ENCODE measurements at regions not wholly inside any gene's neighbourhood (a gene's known extent, or its start where the extent isn't known, plus 50 kb on each side); places are given as distances from the start of the nearest gene placed in this dataset.
A peak's percentile ranks its signal among the peaks of the same experiment; 100 is the strongest.

- Mint-ChIP-seq H3K9me3 (ENCODE audit: low read depth) (no peaks in the 10 kb centered on the region), H3K27me3 (peaks cover 6% of the 10 kb centered on the region), H3K4me1 (ENCODE audit: low read depth) (peaks cover 3% of the 10 kb centered on the region), H3K4me3 (ENCODE audit: low read depth) (no peak overlapping the region), H3K27ac (no peak overlapping the region), H3K36me3 (ENCODE audit: insufficient read depth) (no peaks in the 10 kb centered on the region)
- no peak for TF ChIP-seq CTCF (IDR thresholded peaks at IDR 0.05; ENCODE audit: unreplicated experiment)
- DNase-seq (ENCODE audit: low spot score, unreplicated experiment), result no peak
Observed at GRCh38 chr9:16238623-16239138, 631.8 kb downstream of the BNC2 start.

GRCh38 chr9:16241231-16241630 lies 629.2 kb downstream of the BNC2 start:
- Mint-ChIP-seq H3K27me3 (no peaks in the 10 kb centered on the region), H3K4me1 (ENCODE audit: low read depth) (peaks cover 11% of the 10 kb centered on the region)

GRCh38 chr9:16243798-16244197 lies 626.7 kb downstream of the BNC2 start:
- no peak for TF ChIP-seq CTCF (IDR thresholded peaks at IDR 0.05; ENCODE audit: unreplicated experiment)
- no peak for DNase-seq (ENCODE audit: low spot score, unreplicated experiment)
- Mint-ChIP-seq H3K4me1 (ENCODE audit: low read depth) (peaks cover 11% of the 10 kb centered on the region), H3K36me3 (ENCODE audit: insufficient read depth) (no peaks in the 10 kb centered on the region), H3K9me3 (ENCODE audit: low read depth) (no peaks in the 10 kb centered on the region), H3K27me3 (no peaks in the 10 kb centered on the region), H3K27ac (peak overlapping the region; percentile 83), H3K4me3 (ENCODE audit: low read depth) (no peak overlapping the region)

More at GRCh38 chr9:16241231-16241630, 629.2 kb downstream of the BNC2 start:
- no peak overlapping the region for H3K27ac Mint-ChIP-seq
- H3K9me3 Mint-ChIP-seq (ENCODE audit: low read depth), result no peaks in the 10 kb centered on the region
- no peak for DNase-seq (ENCODE audit: low spot score, unreplicated experiment)
- no peak for TF ChIP-seq CTCF (IDR thresholded peaks at IDR 0.05; ENCODE audit: unreplicated experiment)
- H3K4me3 Mint-ChIP-seq (ENCODE audit: low read depth), result no peak overlapping the region
- no peaks in the 10 kb centered on the region for H3K36me3 Mint-ChIP-seq (ENCODE audit: insufficient read depth)

GRCh38 chr9:16245756-16246440 lies 624.6 kb downstream of the BNC2 start:
- Mint-ChIP-seq H3K4me3 (ENCODE audit: low read depth) (no peak overlapping the region), H3K27ac (no peak overlapping the region), H3K9me3 (ENCODE audit: low read depth) (no peaks in the 10 kb centered on the region), H3K36me3 (ENCODE audit: insufficient read depth) (no peaks in the 10 kb centered on the region), H3K4me1 (ENCODE audit: low read depth) (peaks cover 13% of the 10 kb centered on the region), H3K27me3 (no peaks in the 10 kb centered on the region)
- DNase-seq (ENCODE audit: low spot score, unreplicated experiment), result no peak
- no peak for TF ChIP-seq CTCF (IDR thresholded peaks at IDR 0.05; ENCODE audit: unreplicated experiment)

- H3K9me3 Mint-ChIP-seq (ENCODE audit: low read depth), result no peaks in the 10 kb centered on the region
- H3K4me3 Mint-ChIP-seq (ENCODE audit: low read depth), result no peak overlapping the region
- no peak overlapping the region for H3K27ac Mint-ChIP-seq
- H3K4me1 Mint-ChIP-seq (ENCODE audit: low read depth), result peaks cover 13% of the 10 kb centered on the region
- H3K36me3 Mint-ChIP-seq (ENCODE audit: insufficient read depth), result no peaks in the 10 kb centered on the region
- DNase-seq (ENCODE audit: low spot score, unreplicated experiment), result no peak
- TF ChIP-seq CTCF (IDR thresholded peaks at IDR 0.05; ENCODE audit: unreplicated experiment), result no peak
- no peaks in the 10 kb centered on the region for H3K27me3 Mint-ChIP-seq
Observed at GRCh38 chr9:16246785-16247184, 623.7 kb downstream of the BNC2 start.
